Hematopoietic multipotent progenitor cell (in vitro differentiated cells): ENCODE measurements at regions not wholly inside any gene's neighbourhood (a gene's known extent, or its start where the extent isn't known, plus 50 kb on each side); places are given as distances from the start of the nearest gene placed in this dataset.
A peak's percentile ranks its signal among the peaks of the same experiment; 100 is the strongest.
"Not testable (repeated sequence)": the region's sequence is repeated elsewhere in the genome, so short reads cannot be mapped to it uniquely, and the experiment has no call there.

Experiments
- DNase-seq, 3 donors: peaks; one replicate each; pipeline ENCODE4 v3.0.0-alpha.2; 2011 to 2015; ENCODE audit warnings: low read depth in 2 of 3, low spot score in 2 of 3

- peak in 2 of 3 donors; percentile 5 to 55 for DNase-seq
Observed at GRCh38 chrX:56125946-56126345, 106.2 kb upstream of the KLF8 start.

- no peak for DNase-seq
Observed at GRCh38 chrX:56130031-56130430, 102.1 kb upstream of the KLF8 start.

GRCh38 chrX:56130436-56130835 is 101.7 kb upstream of the KLF8 start:
- no peak for DNase-seq

- not testable (repeated sequence) for DNase-seq
Observed at GRCh38 chrX:56164135-56164534, 68.0 kb upstream of the KLF8 start.
